ENCODE measurements at regions not wholly inside any gene's neighbourhood (a gene's known extent, or its start where the extent isn't known, plus 50 kb on each side); places are given as distances from the start of the nearest gene placed in this dataset.

- DNase-seq (ENCODE audit: low read depth) = no peak
Measured at GRCh38 chr4:132530861-132531260, 618.2 kb upstream of the PCDH10 start.

GRCh38 chr4:132540268-132540667, 608.8 kb upstream of the PCDH10 start:
- no peak for DNase-seq (ENCODE audit: low read depth)

GRCh38 chr4:132540797-132541196, 608.3 kb upstream of the PCDH10 start:
- DNase-seq (ENCODE audit: low read depth) = no peak

- DNase-seq (ENCODE audit: low read depth) = no peak
Measured at GRCh38 chr4:132542228-132542627, 606.9 kb upstream of the PCDH10 start.

- no peak for DNase-seq (ENCODE audit: low read depth)
Measured at GRCh38 chr4:132548463-132548862, 600.6 kb upstream of the PCDH10 start.

- no peak for DNase-seq (ENCODE audit: low read depth)
Measured at GRCh38 chr4:132556316-132556715, 592.8 kb upstream of the PCDH10 start.

- DNase-seq (ENCODE audit: low read depth) = no peak
Measured at GRCh38 chr4:132557660-132558059, 591.4 kb upstream of the PCDH10 start.

GRCh38 chr4:132564920-132565319, 584.2 kb upstream of the PCDH10 start:
- DNase-seq (ENCODE audit: low read depth) = no peak

GRCh38 chr4:132565542-132565941, 583.6 kb upstream of the PCDH10 start:
- no peak for DNase-seq (ENCODE audit: low read depth)

GRCh38 chr4:132572210-132572609, 576.9 kb upstream of the PCDH10 start:
- no peak for DNase-seq (ENCODE audit: low read depth)

GRCh38 chr4:132587626-132588025, 561.5 kb upstream of the PCDH10 start:
- no peak for DNase-seq (ENCODE audit: low read depth)

GRCh38 chr4:132592340-132592739, 556.8 kb upstream of the PCDH10 start:
- DNase-seq (ENCODE audit: low read depth) = no peak

- no peak for DNase-seq (ENCODE audit: low read depth)
Measured at GRCh38 chr4:132592850-132593249, 556.2 kb upstream of the PCDH10 start.

GRCh38 chr4:132593717-132594400, 555.2 kb upstream of the PCDH10 start:
- no peak for DNase-seq (ENCODE audit: low read depth)

- no peak for DNase-seq (ENCODE audit: low read depth)
Measured at GRCh38 chr4:132596186-132596585, 552.9 kb upstream of the PCDH10 start.

GRCh38 chr4:132605551-132605950, 543.5 kb upstream of the PCDH10 start:
- DNase-seq (ENCODE audit: low read depth) = no peak

GRCh38 chr4:132614682-132615081, 534.4 kb upstream of the PCDH10 start:
- DNase-seq (ENCODE audit: low read depth) = no peak

GRCh38 chr4:132619968-132620367, 529.1 kb upstream of the PCDH10 start:
- DNase-seq (ENCODE audit: low read depth) = no peak

GRCh38 chr4:132642016-132642817, 506.9 kb upstream of the PCDH10 start:
- DNase-seq (ENCODE audit: low read depth) = no peak

- DNase-seq (ENCODE audit: low read depth) = no peak
Measured at GRCh38 chr4:132646186-132646585, 502.9 kb upstream of the PCDH10 start.

- no peak for DNase-seq (ENCODE audit: low read depth)
Measured at GRCh38 chr4:132651196-132651595, 497.9 kb upstream of the PCDH10 start.

- no peak for DNase-seq (ENCODE audit: low read depth)
Measured at GRCh38 chr4:132660181-132660580, 488.9 kb upstream of the PCDH10 start.

GRCh38 chr4:132662456-132662855, 486.6 kb upstream of the PCDH10 start:
- no peak for DNase-seq (ENCODE audit: low read depth)

Data from RPMI7951 (cell line).